Stimulated activated CD8-positive, alpha-beta memory T cell treated with anti-CD3 and anti-CD28 coated beads, Interleukin-7, amount 100 ng/mL, for 48 hours (primary cell): ENCODE measurements at regions not wholly inside any gene's neighbourhood (a gene's known extent, or its start where the extent isn't known, plus 50 kb on each side); places are given as distances from the start of the nearest gene placed in this dataset.
"Not testable (repeated sequence)": the region's sequence is repeated elsewhere in the genome, so short reads cannot be mapped to it uniquely, and the experiment has no call there.

ENCODE experiments used
- DNase-seq, 2 donors: peaks; one replicate each; pipeline ENCODE4 v3.0.0-alpha.2; 2020; ENCODE audit warnings: low read depth in 1 of 2; ENCODE audit errors: extremely low read depth in 1 of 2

- DNase-seq, result no peak
These were observed 298.4 kb upstream of the AMIGO2 start for GRCh38 chr12:47378222-47378582.

- DNase-seq, result no peak
These were observed 297.9 kb upstream of the AMIGO2 start for GRCh38 chr12:47377414-47378221.

GRCh38 chr12:47376927-47377326 lies 297.2 kb upstream of the AMIGO2 start:
- DNase-seq, result no peak

- no peak for DNase-seq
These were observed 293.9 kb upstream of the AMIGO2 start for GRCh38 chr12:47373554-47374150.

GRCh38 chr12:47370421-47370820 lies 290.7 kb upstream of the AMIGO2 start:
- DNase-seq, result no peak

- no peak for DNase-seq
These were observed 289.3 kb upstream of the AMIGO2 start for GRCh38 chr12:47369085-47369484.

- no peak for DNase-seq
These were observed 288.3 kb upstream of the AMIGO2 start for GRCh38 chr12:47367912-47368537.

GRCh38 chr12:47366579-47366978 lies 286.8 kb upstream of the AMIGO2 start:
- DNase-seq, result no peak

DNA sequence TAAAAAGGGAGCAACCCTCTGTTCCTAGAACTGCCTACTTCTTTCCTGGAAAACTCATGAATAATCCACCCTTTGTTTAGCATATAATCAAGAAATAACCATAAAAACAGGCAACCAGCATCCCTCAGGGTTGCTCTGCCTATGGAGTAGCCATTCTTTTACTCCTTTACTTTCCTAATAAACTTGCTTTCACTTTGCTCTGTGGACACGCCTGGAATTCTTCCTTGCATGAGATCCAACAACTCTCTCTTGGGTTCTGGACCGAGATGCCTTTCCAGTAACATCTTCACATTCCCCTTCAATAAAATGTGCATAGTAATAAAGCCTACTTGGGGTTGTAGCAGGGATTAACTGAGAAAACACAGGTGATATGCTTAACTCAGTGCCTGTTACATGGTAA lies 286.4 kb upstream of the AMIGO2 start:
- DNase-seq, result no peak

- not testable (repeated sequence) for DNase-seq
These were observed 285.8 kb upstream of the AMIGO2 start for GRCh38 chr12:47365443-47366076.

DNA sequence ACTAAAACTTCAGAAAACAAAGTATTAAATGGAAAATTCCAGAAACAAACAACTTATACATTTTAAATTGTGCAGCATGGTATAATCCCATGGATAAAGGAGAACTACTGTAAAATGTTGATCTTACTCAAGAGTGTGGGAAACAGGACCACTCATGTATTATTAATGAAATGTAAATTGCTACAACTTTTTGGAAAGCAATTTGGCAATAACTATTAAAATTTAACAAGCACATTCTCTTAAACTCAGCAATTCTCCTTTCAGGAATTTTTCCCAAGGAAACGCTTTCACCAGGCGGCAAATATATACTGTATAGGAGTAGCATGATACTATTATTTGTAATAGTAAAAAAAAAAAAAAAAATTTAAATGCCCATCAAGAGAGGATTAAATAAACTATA lies 284.5 kb upstream of the AMIGO2 start:
- no peak for DNase-seq

- DNase-seq, result no peak
These were observed 282.5 kb upstream of the AMIGO2 start for GRCh38 chr12:47362126-47362705.

DNA sequence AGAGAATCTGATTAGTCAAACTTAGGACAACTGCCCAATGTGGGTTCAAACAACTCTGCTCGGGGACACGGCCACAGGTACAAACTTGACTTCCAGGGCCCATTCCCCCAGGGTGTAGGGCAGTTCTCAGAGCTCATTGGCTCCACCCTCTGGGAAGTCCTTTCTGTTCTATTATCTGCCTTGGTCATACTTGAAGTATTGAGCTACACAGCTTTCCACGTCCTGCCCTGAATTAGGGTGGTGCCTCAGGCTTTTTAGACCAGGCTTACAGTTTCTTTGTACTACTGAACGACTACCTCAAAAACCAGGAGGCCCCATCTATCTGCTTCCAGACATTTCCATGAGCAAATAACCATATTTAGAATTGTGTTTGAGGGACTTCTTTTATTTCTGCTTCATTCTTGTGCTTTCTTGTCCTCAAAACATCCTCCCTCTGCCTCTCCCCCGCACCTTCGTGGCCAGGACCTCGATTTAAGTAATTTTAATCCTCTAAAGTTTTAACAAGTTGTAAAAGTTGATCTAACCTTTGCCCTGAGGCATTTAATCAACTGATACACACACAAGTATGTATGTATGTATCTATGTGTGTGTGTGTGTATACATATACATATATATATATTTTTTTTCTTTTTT lies 281.7 kb upstream of the AMIGO2 start:
- peak in 1 of 2 donors; percentile 63 for DNase-seq

- DNase-seq, result no peak
These were observed 281.1 kb upstream of the AMIGO2 start for GRCh38 chr12:47360771-47361388.

DNA sequence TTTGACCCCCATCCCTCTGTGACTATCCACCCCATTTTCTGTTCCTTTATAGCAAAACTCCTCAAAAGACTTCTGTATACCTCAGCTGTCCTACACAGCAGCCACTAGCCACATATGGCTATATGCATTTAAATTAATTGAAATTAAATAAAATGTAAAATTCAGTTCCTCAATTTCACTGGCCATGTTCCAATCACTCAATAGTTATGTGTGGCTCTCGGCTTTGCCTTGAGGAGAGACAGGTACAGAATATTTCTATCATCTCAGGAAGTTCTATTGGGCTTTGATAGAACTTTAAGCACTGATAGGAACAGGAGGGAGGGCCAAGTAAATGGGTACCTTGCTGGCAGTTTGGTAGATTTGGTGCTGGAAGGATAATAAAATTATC lies 280.3 kb upstream of the AMIGO2 start:
- DNase-seq, result no peak

GRCh38 chr12:47359310-47360092 lies 279.7 kb upstream of the AMIGO2 start:
- no peak for DNase-seq

DNA sequence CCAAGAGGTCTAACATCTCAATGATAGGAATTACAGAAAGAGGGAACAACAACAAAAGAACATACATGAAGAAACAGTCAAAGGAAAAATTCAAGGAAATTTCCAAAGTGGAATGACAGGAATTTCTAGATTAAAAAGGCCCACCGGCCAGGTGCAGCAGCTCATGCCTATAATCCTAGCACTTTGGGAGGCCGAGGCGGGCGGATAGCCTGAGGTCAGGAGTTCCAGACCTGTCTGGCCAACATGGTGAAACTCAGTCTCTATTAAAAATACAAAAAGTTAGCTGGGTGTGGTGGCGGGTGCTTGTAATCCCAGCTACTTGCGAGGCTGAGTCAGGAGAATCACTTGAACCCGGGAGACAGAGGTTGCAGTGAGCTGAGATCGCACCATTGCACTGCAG lies 277.2 kb upstream of the AMIGO2 start:
- not testable (repeated sequence) for DNase-seq

DNA sequence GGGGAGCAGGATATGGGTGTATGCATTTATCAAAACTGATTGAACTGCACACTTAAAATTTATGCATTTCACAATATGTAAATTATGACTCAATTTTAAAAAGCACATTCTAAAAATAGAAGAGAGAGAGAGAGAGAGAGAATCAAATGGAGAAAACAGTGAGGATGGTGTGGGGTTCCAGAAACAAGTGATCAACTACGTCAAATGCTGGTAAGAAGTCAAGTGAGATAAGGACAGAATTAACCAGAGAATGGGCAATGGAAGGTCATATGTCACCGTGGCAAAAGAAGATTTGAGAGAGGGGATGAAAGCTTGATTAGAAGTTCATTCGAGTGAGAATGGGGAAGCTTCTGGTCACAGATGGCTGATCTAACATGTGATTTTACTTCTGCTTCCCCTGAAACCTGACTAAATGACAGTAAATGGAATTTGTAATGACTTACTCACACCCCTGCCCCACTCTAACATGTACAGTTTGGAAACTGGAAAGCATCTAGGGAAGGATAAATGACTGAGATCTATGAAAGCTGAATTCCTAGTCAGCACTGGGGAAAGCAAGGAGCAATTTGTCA lies 276.5 kb upstream of the AMIGO2 start:
- no peak for DNase-seq

- DNase-seq, result no peak
These were observed 273.7 kb upstream of the AMIGO2 start for GRCh38 chr12:47353508-47353907.
